Skeletal muscle tissue (tissue), 3 donors: ENCODE measurements at regions not wholly inside any gene's neighbourhood (a gene's known extent, or its start where the extent isn't known, plus 50 kb on each side); places are given as distances from the start of the nearest gene placed in this dataset.

Experiments used
- H3K27ac ChIP-seq: one replicate; pipeline ENCODE4 v1.7.0; 2013; ENCODE audit warnings: mild to moderate bottlenecking, low read depth, low read length, inconsistent platforms
- H3K27me3 ChIP-seq, 3 donors: one replicate each; pipeline ENCODE4 v1.7.0; 2013; ENCODE audit warnings: low read length in 3 of 3; ENCODE audit not compliant: control insufficient read depth in 3 of 3, insufficient read depth in 3 of 3
- H3K36me3 ChIP-seq, 3 donors: one replicate each; pipeline ENCODE4 v1.7.0; 2013; ENCODE audit warnings: low read length in 3 of 3; ENCODE audit not compliant: control insufficient read depth in 3 of 3, insufficient read depth in 3 of 3
- H3K4me1 ChIP-seq, 3 donors: one replicate each; pipeline ENCODE4 v1.7.0; 2013; ENCODE audit warnings: low read length in 3 of 3, mild to moderate bottlenecking in 3 of 3; ENCODE audit not compliant: control insufficient read depth in 3 of 3, insufficient read depth in 3 of 3
- H3K4me3 ChIP-seq, 3 donors: one replicate each; pipeline ENCODE4 v1.7.0; 2013; ENCODE audit warnings: low read length in 3 of 3
- H3K9ac ChIP-seq, 3 donors: one replicate each; pipeline ENCODE4 v1.7.0; 2013; ENCODE audit warnings: low read length in 3 of 3, mild to moderate bottlenecking in 3 of 3, moderate library complexity in 2 of 3, low read depth in 1 of 3
- H3K9me3 ChIP-seq, 3 donors: one replicate each; pipeline ENCODE4 v1.7.0; 2013; ENCODE audit warnings: low read length in 3 of 3; ENCODE audit not compliant: control insufficient read depth in 3 of 3
- donor health status: Osteomylitis.

DNA sequence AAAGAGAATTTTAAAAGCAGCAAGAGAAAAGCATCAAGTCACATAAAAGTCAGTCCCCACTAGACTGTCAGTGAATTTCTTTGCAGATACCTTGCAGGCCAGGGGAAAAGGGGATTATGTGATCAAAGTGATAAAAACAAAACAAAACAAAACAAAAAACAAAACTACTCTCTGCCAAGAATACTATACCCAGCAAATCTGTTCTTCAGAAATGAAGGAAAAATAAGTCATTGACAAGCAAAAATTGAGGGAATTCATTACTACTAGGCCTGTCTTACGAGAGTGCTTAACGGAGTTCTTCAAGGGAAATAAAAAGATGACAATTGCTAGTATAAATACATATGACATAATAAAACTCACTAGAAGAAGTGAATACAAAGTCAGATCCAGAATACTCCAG lies 245.5 kb upstream of the CHST9 start:
- no peaks in the 10 kb centered on the region for H3K4me1 ChIP-seq
- no peak overlapping the region for H3K27ac ChIP-seq
- H3K4me3 ChIP-seq, result no peak overlapping the region
- H3K9ac ChIP-seq, result no peak overlapping the region
- H3K9me3 ChIP-seq, result no peaks in the 10 kb centered on the region
- H3K27me3 ChIP-seq, result no peaks in the 10 kb centered on the region
- H3K36me3 ChIP-seq, result no peaks in the 10 kb centered on the region

GRCh38 chr18:27428716-27429475 lies 243.8 kb upstream of the CHST9 start:
- no peaks in the 10 kb centered on the region for H3K9me3 ChIP-seq
- no peaks in the 10 kb centered on the region for H3K4me1 ChIP-seq

GRCh38 chr18:27428120-27428519 lies 243.0 kb upstream of the CHST9 start:
- no peaks in the 10 kb centered on the region for H3K9me3 ChIP-seq
- no peak overlapping the region for H3K27ac ChIP-seq
- no peaks in the 10 kb centered on the region for H3K4me1 ChIP-seq
- H3K36me3 ChIP-seq, result no peaks in the 10 kb centered on the region
- no peaks in the 10 kb centered on the region for H3K27me3 ChIP-seq
- no peak overlapping the region for H3K4me3 ChIP-seq
- no peak overlapping the region for H3K9ac ChIP-seq

More at GRCh38 chr18:27428716-27429475, 243.8 kb upstream of the CHST9 start:
- Histone ChIP-seq H3K36me3 (no peaks in the 10 kb centered on the region), H3K27me3 (no peaks in the 10 kb centered on the region), H3K9ac (no peak overlapping the region), H3K27ac (no peak overlapping the region), H3K4me3 (no peak overlapping the region)

DNA sequence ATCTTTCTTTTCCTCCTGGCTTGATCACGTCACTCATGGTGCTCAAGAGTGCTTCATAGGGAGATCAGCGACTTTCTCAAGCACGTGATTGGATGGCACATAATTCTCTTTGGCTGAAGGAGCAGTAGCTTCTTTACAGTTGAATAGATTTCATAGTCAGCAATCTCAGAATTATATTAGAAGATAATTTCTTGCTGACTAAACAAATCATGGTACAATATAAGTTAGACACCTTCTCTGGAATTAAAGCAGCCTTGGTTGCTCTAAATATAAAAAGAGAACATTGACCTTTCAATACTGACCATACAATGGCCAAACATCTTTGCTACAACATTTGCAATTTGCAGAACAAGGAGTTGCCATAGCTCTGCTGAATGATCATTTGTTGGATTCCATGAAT lies 238.5 kb upstream of the CHST9 start:
- Histone ChIP-seq H3K9me3 (no peaks in the 10 kb centered on the region), H3K9ac (no peak overlapping the region), H3K4me1 (no peaks in the 10 kb centered on the region), H3K4me3 (no peak overlapping the region), H3K27ac (no peak overlapping the region), H3K36me3 (no peaks in the 10 kb centered on the region), H3K27me3 (no peaks in the 10 kb centered on the region)

GRCh38 chr18:27419646-27420045 lies 234.5 kb upstream of the CHST9 start:
- Histone ChIP-seq H3K27ac (no peak overlapping the region), H3K9ac (no peak overlapping the region), H3K9me3 (no peaks in the 10 kb centered on the region), H3K36me3 (no peaks in the 10 kb centered on the region), H3K27me3 (no peaks in the 10 kb centered on the region), H3K4me1 (peaks cover 0 to under 1% (median 0%) of the 10 kb centered on the region in 3 donors), H3K4me3 (no peak overlapping the region)

- peaks cover 0 to 10% (median 0%) of the 10 kb centered on the region in 3 donors for H3K4me1 ChIP-seq
- H3K9me3 ChIP-seq, result no peaks in the 10 kb centered on the region
- H3K27ac ChIP-seq, result no peak overlapping the region
Observed at GRCh38 chr18:27415495-27415894, 230.4 kb upstream of the CHST9 start.

DNA sequence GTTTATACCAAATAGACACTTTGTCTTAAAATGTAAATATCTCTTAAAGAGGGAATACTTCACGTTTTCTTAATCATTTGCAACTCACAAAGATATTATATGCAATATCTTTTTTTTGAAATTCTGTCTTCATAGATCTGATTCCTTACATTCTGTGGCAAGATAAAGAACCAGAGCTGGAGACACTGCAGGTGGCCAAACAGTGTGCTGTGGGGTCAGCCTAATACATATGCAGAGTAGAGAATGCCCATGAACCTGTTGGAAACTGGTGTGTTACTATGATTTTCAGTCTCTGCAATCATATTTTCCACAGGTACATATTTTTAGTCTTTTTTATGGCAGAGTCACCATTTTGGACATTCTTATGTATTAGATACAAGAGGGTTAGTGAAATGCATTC lies 229.6 kb upstream of the CHST9 start:
- Histone ChIP-seq H3K36me3 (no peaks in the 10 kb centered on the region), H3K4me1 (peaks cover 0 to 10% (median 0%) of the 10 kb centered on the region in 3 donors), H3K27ac (no peak overlapping the region), H3K9me3 (no peaks in the 10 kb centered on the region), H3K9ac (no peak overlapping the region), H3K4me3 (no peak overlapping the region), H3K27me3 (no peaks in the 10 kb centered on the region)

More at GRCh38 chr18:27415495-27415894, 230.4 kb upstream of the CHST9 start:
- Histone ChIP-seq H3K27me3 (no peaks in the 10 kb centered on the region), H3K36me3 (no peaks in the 10 kb centered on the region), H3K4me3 (no peak overlapping the region), H3K9ac (no peak overlapping the region)

DNA sequence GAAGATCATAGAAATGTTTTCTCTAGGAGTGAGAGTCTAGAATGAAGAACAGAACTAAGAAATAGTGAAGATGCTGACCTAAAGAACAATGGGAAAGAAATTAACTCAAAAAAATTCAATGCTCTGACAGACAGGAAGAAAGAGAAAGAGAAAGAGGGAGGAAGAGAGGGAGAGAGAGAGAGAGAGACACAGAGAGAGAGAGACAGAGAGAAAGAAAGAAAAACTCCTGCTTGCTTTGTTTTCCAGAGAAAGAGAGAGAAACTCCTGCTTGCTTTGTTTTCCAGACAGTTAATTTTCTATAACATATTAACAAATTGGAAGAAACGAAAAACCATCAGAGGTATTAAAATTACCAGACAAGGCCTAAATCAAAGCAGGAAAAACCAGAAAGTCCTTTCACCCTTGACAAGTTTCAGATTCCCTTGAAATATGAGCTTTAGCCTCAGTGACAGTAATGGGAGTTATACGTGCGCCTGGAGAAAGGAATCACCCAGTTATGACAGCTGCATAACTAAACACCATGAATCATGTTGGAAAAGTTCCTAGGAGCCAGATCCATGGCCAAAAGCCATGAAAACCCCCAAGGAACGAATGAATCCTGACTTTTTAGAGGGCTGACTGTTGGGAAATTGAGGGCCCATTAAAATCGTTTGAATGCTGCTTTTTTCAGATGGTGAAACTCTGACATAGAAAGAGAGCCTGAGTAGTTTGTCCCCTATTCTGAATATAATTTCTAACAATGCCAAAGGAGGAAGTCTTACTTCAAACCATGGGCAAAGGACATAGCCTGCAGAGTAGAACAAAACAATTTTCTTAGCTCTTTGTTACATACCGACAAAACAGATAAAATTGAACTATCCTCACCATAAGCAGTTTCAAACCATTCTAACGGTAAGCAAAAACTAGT lies 228.6 kb upstream of the CHST9 start:
- H3K4me3 ChIP-seq, result no peak overlapping the region
- no peaks in the 10 kb centered on the region for H3K9me3 ChIP-seq
- H3K4me1 ChIP-seq, result peaks cover 0 to 10% (median 0%) of the 10 kb centered on the region in 3 donors
- H3K36me3 ChIP-seq, result no peaks in the 10 kb centered on the region
- peak overlapping the region; percentile 74 for H3K27ac ChIP-seq
- no peaks in the 10 kb centered on the region for H3K27me3 ChIP-seq
- H3K9ac ChIP-seq, result peak overlapping the region; percentile 27 to 63 (median 60)

DNA sequence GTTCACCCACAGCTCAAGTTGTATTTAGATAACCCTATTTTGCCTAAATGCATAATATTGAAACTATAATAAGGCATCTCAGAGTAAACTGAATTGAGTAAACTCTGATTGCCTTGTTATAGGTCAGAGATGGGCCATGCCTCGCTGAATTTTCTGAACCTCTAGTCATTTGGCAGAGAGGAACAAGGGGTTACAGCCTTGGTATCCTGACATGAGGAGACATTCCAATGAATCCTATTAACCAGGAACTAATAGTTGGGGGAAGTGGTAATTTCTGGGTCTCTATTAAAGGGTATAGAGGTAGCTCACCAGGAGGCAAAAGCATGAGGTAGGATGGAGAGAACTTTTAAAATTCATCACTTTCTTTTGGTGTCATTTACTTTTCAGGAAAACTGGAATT lies 227.4 kb upstream of the CHST9 start:
- H3K36me3 ChIP-seq, result no peaks in the 10 kb centered on the region
- peaks cover 0 to 10% (median 0%) of the 10 kb centered on the region in 3 donors for H3K4me1 ChIP-seq
- H3K27me3 ChIP-seq, result no peaks in the 10 kb centered on the region
- H3K9ac ChIP-seq, result no peak overlapping the region
- H3K27ac ChIP-seq, result no peak overlapping the region
- no peaks in the 10 kb centered on the region for H3K9me3 ChIP-seq
- no peak overlapping the region for H3K4me3 ChIP-seq

DNA sequence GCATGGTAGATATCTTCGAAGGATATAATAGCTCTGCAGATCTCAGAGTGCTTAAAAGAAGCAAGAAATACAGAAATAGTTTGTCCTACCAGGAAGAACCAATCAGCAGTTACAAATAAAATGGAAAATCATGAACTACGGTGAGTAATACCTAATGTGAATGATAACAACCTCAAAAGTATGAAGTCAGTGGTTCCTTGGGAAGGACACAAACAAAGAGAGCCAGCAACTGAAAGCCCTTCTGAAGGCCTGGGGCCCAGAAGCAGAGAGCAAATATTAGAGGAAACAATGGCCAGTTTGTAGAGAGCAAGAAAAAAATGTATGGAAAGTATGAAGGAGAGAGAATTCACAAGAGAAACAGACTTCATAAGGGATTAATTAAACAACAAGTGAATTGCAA lies 226.8 kb upstream of the CHST9 start:
- Histone ChIP-seq H3K4me1 (peaks cover 0 to 10% (median 0%) of the 10 kb centered on the region in 3 donors), H3K4me3 (no peak overlapping the region), H3K27me3 (no peaks in the 10 kb centered on the region), H3K27ac (no peak overlapping the region), H3K9ac (no peak overlapping the region), H3K36me3 (no peaks in the 10 kb centered on the region), H3K9me3 (no peaks in the 10 kb centered on the region)
